ENCODE measurements at regions not wholly inside any gene's neighbourhood (a gene's known extent, or its start where the extent isn't known, plus 50 kb on each side); places are given as distances from the start of the nearest gene placed in this dataset.

- no peak overlapping the region for H3K9ac ChIP-seq (ENCODE audit: control insufficient read depth, extremely low read depth, insufficient read depth, low read length)
- no peaks in the 10 kb centered on the region for H4K20me1 ChIP-seq (ENCODE audit: control insufficient read depth, extremely low read depth, insufficient read depth, low read length)
- H3K4me1 ChIP-seq (ENCODE audit: control insufficient read depth, extremely low read depth, insufficient read depth, low read length), result no peaks in the 10 kb centered on the region
- no peaks in the 10 kb centered on the region for H3K79me2 ChIP-seq (ENCODE audit: control insufficient read depth, insufficient read depth, low read length)
- H3K4me2 ChIP-seq (ENCODE audit: control insufficient read depth, extremely low read depth, insufficient read depth, low read depth, low read length), result no peak overlapping the region
- no peak overlapping the region for H2AFZ ChIP-seq (ENCODE audit: control insufficient read depth, low read length)
- no peaks in the 10 kb centered on the region for H3K9me1 ChIP-seq (ENCODE audit: control insufficient read depth, extremely low read depth, insufficient read depth, low read length)
- dilution Hi-C loops (cut with MboI; ENCODE audit: extremely low pct_ligation_motif_present, low sequenced_read_pairs), result no loop called here
- DNase-seq (ENCODE audit: low read depth, low spot score), result no peak
- no peaks in the 10 kb centered on the region for H3K27me3 ChIP-seq (ENCODE audit: control insufficient read depth, extremely low read depth, insufficient read depth, low read length)
- no peak overlapping the region for H3K27ac ChIP-seq (ENCODE audit: control insufficient read depth, insufficient read depth, low read length)
- FAIRE-seq, result no peak
- H3K9me3 ChIP-seq (ENCODE audit: control insufficient read depth, low read depth, low read length), result peaks cover 6% of the 10 kb centered on the region
- H3K36me3 ChIP-seq (ENCODE audit: control insufficient read depth in 2 of 2, extremely low read depth in 1 of 2, insufficient read depth in 2 of 2, low read length in 2 of 2), result no peaks in the 10 kb centered on the region
- no peak overlapping the region for H3K4me3 ChIP-seq (ENCODE audit: control insufficient read depth in 2 of 3, extremely low read depth in 1 of 3, insufficient read depth in 2 of 3, low read depth in 1 of 3, low read length in 3 of 3)
- TF ChIP-seq, protein P1, sequence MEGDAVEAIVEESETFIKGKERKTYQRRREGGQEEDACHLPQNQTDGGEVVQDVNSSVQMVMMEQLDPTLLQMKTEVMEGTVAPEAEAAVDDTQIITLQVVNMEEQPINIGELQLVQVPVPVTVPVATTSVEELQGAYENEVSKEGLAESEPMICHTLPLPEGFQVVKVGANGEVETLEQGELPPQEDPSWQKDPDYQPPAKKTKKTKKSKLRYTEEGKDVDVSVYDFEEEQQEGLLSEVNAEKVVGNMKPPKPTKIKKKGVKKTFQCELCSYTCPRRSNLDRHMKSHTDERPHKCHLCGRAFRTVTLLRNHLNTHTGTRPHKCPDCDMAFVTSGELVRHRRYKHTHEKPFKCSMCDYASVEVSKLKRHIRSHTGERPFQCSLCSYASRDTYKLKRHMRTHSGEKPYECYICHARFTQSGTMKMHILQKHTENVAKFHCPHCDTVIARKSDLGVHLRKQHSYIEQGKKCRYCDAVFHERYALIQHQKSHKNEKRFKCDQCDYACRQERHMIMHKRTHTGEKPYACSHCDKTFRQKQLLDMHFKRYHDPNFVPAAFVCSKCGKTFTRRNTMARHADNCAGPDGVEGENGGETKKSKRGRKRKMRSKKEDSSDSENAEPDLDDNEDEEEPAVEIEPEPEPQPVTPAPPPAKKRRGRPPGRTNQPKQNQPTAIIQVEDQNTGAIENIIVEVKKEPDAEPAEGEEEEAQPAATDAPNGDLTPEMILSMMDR (optimal IDR thresholded peaks at IDR 0.05 in 1 of 3, IDR thresholded peaks at IDR 0.05 in 1 of 3, conservative IDR thresholded peaks at IDR 0.05 in 1 of 3; ENCODE audit: extremely low read depth in 1 of 3, insufficient read depth in 2 of 3, low read length in 3 of 3), result no peak
- no peak for TF ChIP-seq EZH2 (IDR thresholded peaks at IDR 0.05; ENCODE audit: low read length)
Measured at GRCh38 chr5:106545325-106545724, 1125.4 kb downstream of the EFNA5 start.

DNA sequence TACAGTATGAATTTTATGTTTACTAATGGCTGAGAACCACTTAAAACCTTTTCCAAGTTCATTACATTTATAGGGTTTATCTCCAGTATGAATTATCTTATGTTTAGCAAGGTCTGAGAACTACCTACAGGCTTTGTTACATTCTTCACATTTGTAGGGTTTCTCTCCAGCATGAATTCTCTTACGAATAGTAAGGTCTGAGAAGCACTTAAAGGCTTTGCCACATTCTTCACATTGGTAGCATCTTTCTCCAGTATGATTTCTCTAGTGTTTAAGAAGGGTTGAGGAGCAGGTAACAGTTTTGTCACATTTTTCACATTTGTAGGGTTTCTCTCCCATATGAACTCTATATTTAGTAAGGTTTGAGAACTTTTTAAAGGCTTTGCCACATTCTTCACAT lies 1127.4 kb downstream of the EFNA5 start:
- Histone ChIP-seq H3K9me3 (ENCODE audit: control insufficient read depth, low read depth, low read length) (peaks cover 6% of the 10 kb centered on the region), H2AFZ (ENCODE audit: control insufficient read depth, low read length) (no peak overlapping the region), H3K9me1 (ENCODE audit: control insufficient read depth, extremely low read depth, insufficient read depth, low read length) (no peaks in the 10 kb centered on the region), H3K36me3 (ENCODE audit: control insufficient read depth in 2 of 2, extremely low read depth in 1 of 2, insufficient read depth in 2 of 2, low read length in 2 of 2) (no peaks in the 10 kb centered on the region), H3K4me1 (ENCODE audit: control insufficient read depth, extremely low read depth, insufficient read depth, low read length) (no peaks in the 10 kb centered on the region), H3K79me2 (ENCODE audit: control insufficient read depth, insufficient read depth, low read length) (no peaks in the 10 kb centered on the region), H3K9ac (ENCODE audit: control insufficient read depth, extremely low read depth, insufficient read depth, low read length) (no peak overlapping the region), H3K27ac (ENCODE audit: control insufficient read depth, insufficient read depth, low read length) (no peak overlapping the region), H3K27me3 (ENCODE audit: control insufficient read depth, extremely low read depth, insufficient read depth, low read length) (no peaks in the 10 kb centered on the region), H3K4me3 (ENCODE audit: control insufficient read depth in 2 of 3, extremely low read depth in 1 of 3, insufficient read depth in 2 of 3, low read depth in 1 of 3, low read length in 3 of 3) (no peak overlapping the region), H4K20me1 (ENCODE audit: control insufficient read depth, extremely low read depth, insufficient read depth, low read length) (no peaks in the 10 kb centered on the region), H3K4me2 (ENCODE audit: control insufficient read depth, extremely low read depth, insufficient read depth, low read depth, low read length) (no peak overlapping the region)
- FAIRE-seq (no peak), DNase-seq (ENCODE audit: low read depth, low spot score) (no peak)
- dilution Hi-C loops (cut with MboI; ENCODE audit: extremely low pct_ligation_motif_present, low sequenced_read_pairs), result no loop called here
- TF ChIP-seq, protein P1 (optimal IDR thresholded peaks at IDR 0.05 in 1 of 3, IDR thresholded peaks at IDR 0.05 in 1 of 3, conservative IDR thresholded peaks at IDR 0.05 in 1 of 3; ENCODE audit: extremely low read depth in 1 of 3, insufficient read depth in 2 of 3, low read length in 3 of 3), result no peak
- TF ChIP-seq EZH2 (IDR thresholded peaks at IDR 0.05; ENCODE audit: low read length), result no peak
